ENCODE measurements at regions not wholly inside any gene's neighbourhood (a gene's known extent, or its start where the extent isn't known, plus 50 kb on each side); places are given as distances from the start of the nearest gene placed in this dataset.

- TF ChIP-seq NFIC (IDR thresholded peaks at IDR 0.05) = no peak
- no peak for TF ChIP-seq CREB1 (IDR thresholded peaks at IDR 0.05; ENCODE audit: low read depth)
- no peak for TF ChIP-seq REST (IDR thresholded peaks at IDR 0.05; ENCODE audit: low read depth)
- no peak for TF ChIP-seq TEAD4 (IDR thresholded peaks at IDR 0.05)
- TF ChIP-seq USF1 (IDR thresholded peaks at IDR 0.05) = no peak
- TF ChIP-seq MAX (IDR thresholded peaks at IDR 0.05) = no peak
- TF ChIP-seq EGR1 (IDR thresholded peaks at IDR 0.05) = no peak
- no peak for TF ChIP-seq CEBPB (IDR thresholded peaks at IDR 0.05)
- TF ChIP-seq TAF1 (IDR thresholded peaks at IDR 0.05; ENCODE audit: low read depth) = no peak
- no peak for TF ChIP-seq TCF12 (IDR thresholded peaks at IDR 0.05; ENCODE audit: low read depth)
- TF ChIP-seq YY1 (IDR thresholded peaks at IDR 0.05; ENCODE audit: low read depth) = no peak
- no peak for TF ChIP-seq ZBTB7A (IDR thresholded peaks at IDR 0.05; ENCODE audit: low read depth)
- no peak for TF ChIP-seq EP300 (IDR thresholded peaks at IDR 0.05; ENCODE audit: borderline replicate concordance)
- TF ChIP-seq RAD21 (IDR thresholded peaks at IDR 0.05; ENCODE audit: low read depth) = no peak
- TF ChIP-seq FOXM1 (IDR thresholded peaks at IDR 0.05; ENCODE audit: borderline replicate concordance, low read depth) = no peak
These were observed 130.5 kb upstream of the EPHA7 start for GRCh38 chr6:93549868-93550267.

GRCh38 chr6:93524671-93525451 is 105.5 kb upstream of the EPHA7 start:
- TF ChIP-seq NFIC (IDR thresholded peaks at IDR 0.05) = no peak
- TF ChIP-seq CREB1 (IDR thresholded peaks at IDR 0.05; ENCODE audit: low read depth) = no peak
- TF ChIP-seq TAF1 (IDR thresholded peaks at IDR 0.05; ENCODE audit: low read depth) = no peak
- TF ChIP-seq TCF12 (IDR thresholded peaks at IDR 0.05; ENCODE audit: low read depth) = no peak
- no peak for TF ChIP-seq RAD21 (IDR thresholded peaks at IDR 0.05; ENCODE audit: low read depth)

GRCh38 chr6:93523365-93523764 is 104.0 kb upstream of the EPHA7 start:
- TF ChIP-seq TCF12 (IDR thresholded peaks at IDR 0.05; ENCODE audit: low read depth) (no peak), YY1 (IDR thresholded peaks at IDR 0.05; ENCODE audit: low read depth) (no peak), EP300 (IDR thresholded peaks at IDR 0.05; ENCODE audit: borderline replicate concordance) (no peak), EGR1 (IDR thresholded peaks at IDR 0.05) (no peak), REST (IDR thresholded peaks at IDR 0.05; ENCODE audit: low read depth) (no peak)

GRCh38 chr6:93516441-93516840 is 97.1 kb upstream of the EPHA7 start:
- TF ChIP-seq CEBPB (IDR thresholded peaks at IDR 0.05) (no peak), FOXM1 (IDR thresholded peaks at IDR 0.05; ENCODE audit: borderline replicate concordance, low read depth) (no peak), NFIC (IDR thresholded peaks at IDR 0.05) (no peak), EGR1 (IDR thresholded peaks at IDR 0.05) (no peak), TCF12 (IDR thresholded peaks at IDR 0.05; ENCODE audit: low read depth) (no peak)

- TF ChIP-seq CREB1 (IDR thresholded peaks at IDR 0.05; ENCODE audit: low read depth) (no peak), EGR1 (IDR thresholded peaks at IDR 0.05) (no peak), USF1 (IDR thresholded peaks at IDR 0.05) (no peak), TCF12 (IDR thresholded peaks at IDR 0.05; ENCODE audit: low read depth) (no peak), CEBPB (IDR thresholded peaks at IDR 0.05) (no peak), MAX (IDR thresholded peaks at IDR 0.05) (no peak)
These were observed 96.4 kb upstream of the EPHA7 start for GRCh38 chr6:93515736-93516135.

- TF ChIP-seq CREB1 (IDR thresholded peaks at IDR 0.05; ENCODE audit: low read depth) = no peak
- TF ChIP-seq FOXM1 (IDR thresholded peaks at IDR 0.05; ENCODE audit: borderline replicate concordance, low read depth) = no peak
- TF ChIP-seq MAX (IDR thresholded peaks at IDR 0.05) = no peak
- no peak for TF ChIP-seq TAF1 (IDR thresholded peaks at IDR 0.05; ENCODE audit: low read depth)
- TF ChIP-seq NFIC (IDR thresholded peaks at IDR 0.05) = no peak
These were observed 79.4 kb upstream of the EPHA7 start for GRCh38 chr6:93498713-93499112.
